ENCODE measurements at regions not wholly inside any gene's neighbourhood (a gene's known extent, or its start where the extent isn't known, plus 50 kb on each side); places are given as distances from the start of the nearest gene placed in this dataset.
"Not testable (repeated sequence)": the region's sequence is repeated elsewhere in the genome, so short reads cannot be mapped to it uniquely, and the experiment has no call there.

DNA sequence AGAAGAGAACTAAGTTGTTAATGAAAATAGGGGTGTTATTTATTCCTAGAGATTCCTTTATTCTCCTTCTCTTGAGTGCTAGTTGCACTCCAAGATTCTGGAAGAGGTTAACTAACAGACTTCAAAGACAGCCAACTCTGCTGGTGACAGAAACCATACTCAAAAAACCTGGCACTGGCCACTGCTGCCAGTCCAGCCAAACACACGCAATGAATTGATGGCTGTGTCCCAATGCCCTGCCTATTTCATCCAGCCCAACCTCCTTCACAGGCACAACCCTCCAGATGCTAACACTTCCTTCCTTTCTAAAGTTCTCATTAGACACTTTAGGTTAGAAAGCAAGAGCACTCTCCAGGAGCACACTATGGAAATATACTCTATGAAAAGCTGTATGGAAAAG lies 150.8 kb upstream of the C11orf58 start:
- intact Hi-C loops (cut with micrococcal nuclease; ENCODE audit: unreplicated experiment), result no loop called here
- no peak for ATAC-seq

GRCh38 chr11:16584569-16584968 lies 153.9 kb upstream of the C11orf58 start:
- DNase-seq (ENCODE audit: low read depth, low spot score) (no peak), ATAC-seq (no peak)
- CTCF ChIA-PET, result no interaction called here
- Histone ChIP-seq H3K4me1 (ENCODE audit: control insufficient read depth, insufficient read depth, low read length) (no peaks in the 10 kb centered on the region), H3K27me3 (ENCODE audit: control insufficient read depth, insufficient read depth, low read length) (no peaks in the 10 kb centered on the region), H3K36me3 (ENCODE audit: control insufficient read depth, insufficient read depth, low read length) (no peaks in the 10 kb centered on the region), H3K4me3 (ENCODE audit: low read depth in 2 of 2, low read length in 2 of 2) (no peak overlapping the region), H3K27ac (ENCODE audit: low read length) (no peak overlapping the region), H3K9me3 (ENCODE audit: control insufficient read depth, insufficient read depth, low read depth, low read length) (no peaks in the 10 kb centered on the region)
- no peak for TF ChIP-seq CTCF (IDR thresholded peaks at IDR 0.05)
- no peak for TF ChIP-seq TCF7L2 (IDR thresholded peaks at IDR 0.05; ENCODE audit: low read depth, low read length)
- TF ChIP-seq REST (IDR thresholded peaks at IDR 0.05; ENCODE audit: insufficient read depth in 1 of 2, low read depth in 2 of 2, low read length in 1 of 2), result no peak
- no peak for TF ChIP-seq SIN3A (IDR thresholded peaks at IDR 0.05; ENCODE audit: borderline replicate concordance, insufficient read depth, low read depth, low read length)
- no peak for TF ChIP-seq POLR2AphosphoS5 (IDR thresholded peaks at IDR 0.05; ENCODE audit: low read depth, low read length)
- in situ Hi-C loops (cut with HindIII; ENCODE audit: low pct_unique_long_range_greater_than_20kb, low sequenced_read_pairs), result no loop called here
- intact Hi-C loops (cut with micrococcal nuclease; ENCODE audit: unreplicated experiment), result loop anchor here (1.0 kb wide), 1 partner anchor 17 kb away; no protein-coding TSS in a partner anchor
- POLR2A ChIA-PET, result no interaction called here
- BruUV-seq (replicated peaks), result no TSS peak

More for the DNA sequence above, 150.8 kb upstream of the C11orf58 start:
- in situ Hi-C loops (cut with HindIII; ENCODE audit: low pct_unique_long_range_greater_than_20kb, low sequenced_read_pairs), result no loop called here
- no peak for DNase-seq (ENCODE audit: low read depth, low spot score)
- Histone ChIP-seq H3K4me1 (ENCODE audit: control insufficient read depth, insufficient read depth, low read length) (no peaks in the 10 kb centered on the region), H3K27me3 (ENCODE audit: control insufficient read depth, insufficient read depth, low read length) (no peaks in the 10 kb centered on the region; the same call in 1 of the 2 replicates), H3K9me3 (ENCODE audit: control insufficient read depth, insufficient read depth, low read depth, low read length) (no peaks in the 10 kb centered on the region), H3K36me3 (ENCODE audit: control insufficient read depth, insufficient read depth, low read length) (no peaks in the 10 kb centered on the region), H3K4me3 (ENCODE audit: low read depth in 2 of 2, low read length in 2 of 2) (no peak overlapping the region), H3K27ac (ENCODE audit: low read length) (no peak overlapping the region)
- POLR2A ChIA-PET, result no interaction called here
- TF ChIP-seq TCF7L2 (IDR thresholded peaks at IDR 0.05; ENCODE audit: low read depth, low read length), result no peak
- no peak for TF ChIP-seq CTCF (IDR thresholded peaks at IDR 0.05)
- no peak for TF ChIP-seq POLR2AphosphoS5 (IDR thresholded peaks at IDR 0.05; ENCODE audit: low read depth, low read length)
- no peak for TF ChIP-seq SIN3A (IDR thresholded peaks at IDR 0.05; ENCODE audit: borderline replicate concordance, insufficient read depth, low read depth, low read length)
- TF ChIP-seq REST (IDR thresholded peaks at IDR 0.05; ENCODE audit: insufficient read depth in 1 of 2, low read depth in 2 of 2, low read length in 1 of 2), result no peak
- BruUV-seq (replicated peaks), result no TSS peak
- CTCF ChIA-PET, result no interaction called here

DNA sequence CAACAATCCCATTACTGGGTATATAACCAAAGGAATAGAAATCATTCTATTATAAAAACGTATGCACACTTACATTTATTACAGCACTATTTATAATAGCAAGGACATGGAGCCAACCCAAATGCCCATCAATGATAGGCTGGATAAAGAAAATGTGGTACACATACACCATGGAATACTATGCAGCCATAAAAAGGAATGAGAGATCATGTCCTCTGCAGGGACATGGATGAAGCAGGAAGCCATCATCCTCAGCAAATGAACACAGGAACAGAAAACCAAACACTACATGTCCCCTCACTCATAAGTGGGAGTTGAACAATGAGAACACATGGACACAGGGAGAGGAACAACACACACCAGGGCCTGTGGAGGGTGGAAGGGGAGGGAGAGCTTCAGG lies 157.4 kb upstream of the C11orf58 start:
- H3K9me3 ChIP-seq (ENCODE audit: control insufficient read depth, insufficient read depth, low read depth, low read length); H3K4me1 ChIP-seq (ENCODE audit: control insufficient read depth, insufficient read depth, low read length); DNase-seq (ENCODE audit: low read depth, low spot score); H3K36me3 ChIP-seq (ENCODE audit: control insufficient read depth, insufficient read depth, low read length); intact Hi-C loops (cut with micrococcal nuclease; ENCODE audit: unreplicated experiment); POLR2A ChIA-PET; H3K4me3 ChIP-seq (ENCODE audit: low read depth in 2 of 2, low read length in 2 of 2); BruUV-seq (replicated peaks); ATAC-seq; in situ Hi-C loops (cut with HindIII; ENCODE audit: low pct_unique_long_range_greater_than_20kb, low sequenced_read_pairs); H3K27me3 ChIP-seq (ENCODE audit: control insufficient read depth, insufficient read depth, low read length); H3K27ac ChIP-seq (ENCODE audit: low read length); CTCF ChIA-PET: not testable (repeated sequence)
